Stimulated activated naive CD4-positive, alpha-beta T cell treated with Interleukin-2 at 50 U/mL for 16 hours (primary cell): ENCODE measurements at regions not wholly inside any gene's neighbourhood (a gene's known extent, or its start where the extent isn't known, plus 50 kb on each side); places are given as distances from the start of the nearest gene placed in this dataset.

Experiments used
- DNase-seq: peaks from one replicate; lab custom pipeline; 2025; lab: John Stamatoyannopoulos, UW

- DNase-seq: no peak
These were observed 217.5 kb downstream of the GLI2 start for GRCh38 chr2:120953066-120953756.

GRCh38 chr2:120953843-120954584, 218.3 kb downstream of the GLI2 start:
- DNase-seq: no peak

GRCh38 chr2:120954939-120955338, 219.3 kb downstream of the GLI2 start:
- no peak for DNase-seq

GRCh38 chr2:120955427-120955826, 219.8 kb downstream of the GLI2 start:
- DNase-seq: no peak

- DNase-seq: no peak
These were observed 221.0 kb downstream of the GLI2 start for GRCh38 chr2:120956486-120957156.

- no peak for DNase-seq
These were observed 222.2 kb downstream of the GLI2 start for GRCh38 chr2:120957905-120958304.

- no peak for DNase-seq
These were observed 223.1 kb downstream of the GLI2 start for GRCh38 chr2:120958623-120959366.

GRCh38 chr2:120959426-120959825, 223.8 kb downstream of the GLI2 start:
- DNase-seq: no peak

- no peak for DNase-seq
These were observed 225.2 kb downstream of the GLI2 start for GRCh38 chr2:120960770-120961366.

- no peak for DNase-seq
These were observed 225.7 kb downstream of the GLI2 start for GRCh38 chr2:120961396-120961795.

GRCh38 chr2:120963997-120964705, 228.5 kb downstream of the GLI2 start:
- DNase-seq: no peak

- DNase-seq: no peak
These were observed 229.2 kb downstream of the GLI2 start for GRCh38 chr2:120964819-120965218.

- no peak for DNase-seq
These were observed 231.0 kb downstream of the GLI2 start for GRCh38 chr2:120966510-120967254.

GRCh38 chr2:120968307-120969015, 232.8 kb downstream of the GLI2 start:
- DNase-seq: no peak

- DNase-seq: no peak
These were observed 234.1 kb downstream of the GLI2 start for GRCh38 chr2:120969613-120970355.

- DNase-seq: no peak
These were observed 236.2 kb downstream of the GLI2 start for GRCh38 chr2:120971866-120972265.

- no peak for DNase-seq
These were observed 236.6 kb downstream of the GLI2 start for GRCh38 chr2:120972286-120972685.

- DNase-seq: no peak
These were observed 237.5 kb downstream of the GLI2 start for GRCh38 chr2:120973196-120973595.

- no peak for DNase-seq
These were observed 239.3 kb downstream of the GLI2 start for GRCh38 chr2:120974950-120975349.
